ENCODE measurements at regions not wholly inside any gene's neighbourhood (a gene's known extent, or its start where the extent isn't known, plus 50 kb on each side); places are given as distances from the start of the nearest gene placed in this dataset.
"Not testable (repeated sequence)": the region's sequence is repeated elsewhere in the genome, so short reads cannot be mapped to it uniquely, and the experiment has no call there.

- no peak for DNase-seq (ENCODE audit: low read depth)
These were observed 739.6 kb upstream of the SLIT2 start for GRCh38 chr4:19512086-19512485.

GRCh38 chr4:19510993-19511392, 740.7 kb upstream of the SLIT2 start:
- no peak for DNase-seq (ENCODE audit: low read depth)

- no peak for DNase-seq (ENCODE audit: low read depth)
These were observed 743.3 kb upstream of the SLIT2 start for GRCh38 chr4:19508442-19508841.

DNA sequence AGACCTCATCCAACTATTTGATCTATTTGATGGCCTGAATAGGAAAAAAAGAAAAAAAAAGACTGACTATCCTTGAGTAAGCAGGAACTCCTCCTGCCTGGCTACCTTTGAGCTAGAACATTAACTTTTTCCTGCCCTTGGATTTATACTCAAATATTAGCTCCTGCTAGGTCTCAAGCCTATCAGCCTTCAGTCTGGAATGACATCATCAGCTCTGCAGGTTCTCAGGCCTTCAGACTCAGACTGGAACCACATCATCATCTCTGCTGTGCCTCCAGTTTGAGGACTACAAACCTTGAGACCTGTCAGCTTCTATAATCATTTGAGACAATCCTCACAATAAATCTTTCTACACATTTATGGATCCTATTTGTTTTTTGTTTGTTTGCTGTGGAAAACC, 754.0 kb upstream of the SLIT2 start:
- no peak for DNase-seq (ENCODE audit: low read depth)

DNA sequence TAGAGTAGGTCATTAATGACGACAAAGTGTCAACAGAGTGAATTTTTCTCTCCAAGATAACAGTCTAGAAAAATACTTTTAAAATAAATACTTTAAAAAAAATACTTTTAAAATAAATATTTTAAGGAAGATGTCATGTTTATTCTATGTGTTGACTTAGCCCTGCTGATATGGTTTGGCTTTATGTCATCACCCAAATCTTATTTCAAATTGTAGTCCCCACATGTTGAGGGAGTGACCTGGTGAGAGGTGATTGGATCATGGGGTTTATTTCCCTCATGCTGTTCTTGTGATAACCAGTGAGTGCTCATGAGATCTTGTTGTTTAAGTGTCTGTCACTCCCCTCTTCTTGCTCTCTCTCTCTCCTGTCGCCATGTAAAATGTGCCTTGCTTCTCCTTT, 754.9 kb upstream of the SLIT2 start:
- DNase-seq (ENCODE audit: low read depth), result no peak

- no peak for DNase-seq (ENCODE audit: low read depth)
These were observed 756.7 kb upstream of the SLIT2 start for GRCh38 chr4:19494961-19495360.

DNA sequence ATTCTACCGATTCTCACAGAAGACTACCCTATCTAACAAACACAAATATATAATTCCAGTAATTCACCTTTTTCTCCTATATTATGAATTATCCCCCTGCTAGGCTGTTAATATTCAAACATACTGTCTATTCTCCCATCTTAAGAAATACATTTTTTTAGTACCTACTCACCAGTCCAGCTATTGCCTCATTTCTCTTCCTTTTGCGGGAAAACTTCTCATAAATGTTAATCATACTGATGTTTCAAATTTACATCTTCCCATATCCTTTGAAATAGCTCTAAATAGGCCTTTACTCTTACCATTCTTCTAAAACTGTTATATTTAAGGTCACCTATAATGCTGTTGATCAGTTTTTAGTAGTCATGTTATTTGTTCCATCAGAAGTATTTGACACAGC, 759.1 kb upstream of the SLIT2 start:
- no peak for DNase-seq (ENCODE audit: low read depth)

DNA sequence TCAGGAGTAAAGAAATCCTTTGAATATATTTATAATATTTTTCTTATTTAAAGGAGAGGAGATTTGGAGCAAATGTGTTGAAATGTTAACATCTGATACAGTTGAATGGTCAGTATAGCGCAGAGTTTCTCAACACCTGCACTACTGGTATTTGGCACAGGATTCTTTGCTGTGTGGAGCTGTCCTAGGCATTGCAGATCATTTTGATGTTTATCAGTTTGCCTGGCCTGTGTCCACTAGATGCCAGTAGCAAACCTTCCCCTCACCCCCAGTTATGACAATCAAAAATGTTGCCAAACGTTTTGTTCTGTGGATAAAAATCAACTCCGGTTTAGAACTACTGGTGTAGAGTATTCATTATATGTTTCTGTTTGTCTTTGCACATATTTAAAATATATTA, 765.3 kb upstream of the SLIT2 start:
- DNase-seq (ENCODE audit: low read depth), result no peak

DNA sequence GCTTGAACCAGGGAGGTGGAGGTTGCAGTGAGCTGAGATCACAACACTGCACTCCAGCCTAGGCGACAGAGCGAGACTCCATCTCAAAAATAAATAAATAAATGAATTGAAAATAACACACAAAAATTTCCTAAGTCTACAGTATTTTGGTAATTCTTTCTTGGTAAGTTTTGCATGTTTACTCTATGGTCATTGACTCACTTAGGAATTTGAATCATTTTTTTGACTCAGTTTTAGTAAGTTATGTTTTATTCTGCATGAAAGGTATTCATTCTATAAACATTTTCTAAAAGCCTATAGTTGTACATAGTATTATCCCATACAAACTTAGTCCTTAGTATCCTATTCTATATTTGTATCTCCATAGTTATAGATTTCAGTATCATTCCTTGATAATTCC, 772.9 kb upstream of the SLIT2 start:
- DNase-seq (ENCODE audit: low read depth), result no peak

DNA sequence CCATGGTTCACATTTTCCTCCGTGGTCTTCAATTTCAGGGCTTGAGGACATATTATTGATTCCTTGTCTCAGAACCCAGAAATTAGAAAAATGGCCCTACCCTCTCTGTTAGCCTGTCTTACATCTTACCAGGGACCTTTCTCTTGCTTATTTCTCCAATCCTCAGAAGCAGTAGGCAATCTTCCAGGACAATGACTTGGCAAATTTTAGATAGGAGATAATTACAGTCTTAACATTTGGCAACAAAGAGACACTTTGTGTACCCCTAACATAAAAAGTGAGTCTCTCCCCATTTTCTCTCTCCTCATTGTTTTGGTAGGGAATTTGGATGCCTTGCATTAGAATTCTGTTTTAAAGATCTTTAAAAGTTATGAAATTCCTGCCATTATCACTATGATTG, 778.1 kb upstream of the SLIT2 start:
- no peak for DNase-seq (ENCODE audit: low read depth)

DNA sequence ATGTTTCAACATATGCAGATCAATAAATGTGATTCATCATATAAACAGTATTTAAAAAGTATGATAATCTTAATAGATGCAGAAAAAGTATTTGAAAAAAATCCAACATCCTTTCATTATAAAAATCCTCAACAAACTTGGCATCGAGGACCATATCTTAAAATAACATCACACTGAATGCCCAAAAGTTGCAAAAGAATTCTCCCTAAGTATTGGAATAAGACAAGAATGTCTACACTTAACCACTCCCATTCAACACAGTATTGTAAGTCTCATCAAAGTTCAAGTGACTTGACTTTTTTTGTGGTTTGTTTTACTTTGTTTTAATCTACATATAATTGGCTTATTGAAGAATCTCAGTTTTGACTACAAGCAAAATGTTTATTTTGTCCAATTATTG, 779.0 kb upstream of the SLIT2 start:
- DNase-seq (ENCODE audit: low read depth), result peak; percentile 24

GRCh38 chr4:19470001-19470400, 781.7 kb upstream of the SLIT2 start:
- DNase-seq (ENCODE audit: low read depth), result not testable (repeated sequence)

DNA sequence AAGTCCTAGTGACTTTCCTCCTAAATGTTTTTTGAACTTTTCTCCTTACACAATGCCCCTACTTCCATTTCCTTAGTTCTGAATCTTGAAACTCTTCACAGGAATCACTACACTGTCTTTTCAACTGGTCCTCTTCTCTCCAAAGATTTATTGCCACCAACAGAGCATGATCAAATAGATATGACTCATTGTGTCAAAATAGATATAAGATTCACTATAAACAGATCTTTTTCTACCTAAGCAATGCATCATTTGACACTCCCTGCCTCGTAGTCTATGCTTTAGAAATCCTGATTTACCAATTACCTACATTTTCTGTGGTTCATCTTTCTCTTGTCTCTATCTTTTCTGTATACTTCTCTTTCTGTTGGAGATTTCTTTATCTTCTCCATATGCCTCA, 789.6 kb upstream of the SLIT2 start:
- no peak for DNase-seq (ENCODE audit: low read depth)

- DNase-seq (ENCODE audit: low read depth), result no peak
These were observed 795.7 kb upstream of the SLIT2 start for GRCh38 chr4:19455850-19456602.

DNA sequence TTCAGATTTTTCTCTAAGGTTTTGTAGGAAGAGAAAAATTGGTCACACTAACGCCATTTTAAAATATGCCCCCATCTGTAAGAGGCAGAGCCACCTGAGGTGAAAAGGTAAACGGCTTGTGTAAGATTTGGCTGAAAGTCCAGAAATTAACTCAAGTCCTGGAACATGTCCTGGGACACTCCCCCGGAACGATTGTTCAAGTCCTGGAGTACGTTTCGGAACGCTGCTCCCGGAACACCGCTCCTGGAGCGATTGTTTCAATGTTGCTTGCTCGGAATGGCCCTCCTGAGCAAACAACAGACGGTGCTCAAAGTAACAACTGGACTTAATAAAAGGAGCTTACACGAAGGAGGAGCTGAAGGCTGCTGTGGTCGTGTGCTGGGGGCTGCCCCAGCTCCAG, 796.5 kb upstream of the SLIT2 start:
- DNase-seq (ENCODE audit: low read depth), result no peak

GRCh38 chr4:19438233-19438632, 813.5 kb upstream of the SLIT2 start:
- DNase-seq (ENCODE audit: low read depth), result no peak

- DNase-seq (ENCODE audit: low read depth), result no peak
These were observed 814.7 kb upstream of the SLIT2 start for GRCh38 chr4:19437008-19437407.

DNA sequence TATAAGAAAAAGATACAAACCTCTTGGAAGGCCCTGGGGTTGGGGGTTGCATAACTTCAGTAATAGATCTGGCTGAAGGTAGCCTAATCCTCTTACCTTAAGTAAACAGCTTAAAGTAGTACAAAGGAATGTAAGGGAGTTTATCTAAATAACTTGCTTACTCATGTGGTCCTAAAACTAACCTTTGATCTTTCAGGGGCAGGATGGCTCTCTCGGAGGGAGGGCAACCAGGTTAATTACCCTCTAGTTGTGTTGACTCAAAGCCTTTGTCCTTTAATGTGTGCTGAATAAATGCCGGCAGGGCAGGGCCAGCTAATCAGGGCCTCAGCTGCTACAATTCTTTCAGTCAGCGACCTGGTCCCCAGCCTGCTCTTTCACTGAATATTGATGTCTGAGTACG, 822.0 kb upstream of the SLIT2 start:
- DNase-seq (ENCODE audit: low read depth), result no peak

DNA sequence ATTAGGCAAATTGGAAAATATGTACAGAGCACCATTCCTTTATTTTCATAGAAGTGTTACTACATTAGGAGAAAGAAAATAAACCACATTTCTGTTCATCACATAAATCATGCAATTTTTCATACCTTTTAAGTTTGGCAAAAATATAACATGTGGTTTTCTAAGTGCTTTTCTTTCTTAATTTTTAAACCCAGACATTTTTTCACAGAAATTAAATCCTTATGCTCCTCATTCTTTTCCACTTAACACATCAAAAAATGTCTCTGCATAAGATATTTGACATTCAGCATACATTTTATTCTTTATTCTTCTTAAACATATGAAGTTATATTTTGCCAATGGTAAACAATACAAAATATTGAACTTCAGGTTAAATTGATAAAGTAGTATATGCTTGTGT, 826.6 kb upstream of the SLIT2 start:
- DNase-seq (ENCODE audit: low read depth), result no peak

DNA sequence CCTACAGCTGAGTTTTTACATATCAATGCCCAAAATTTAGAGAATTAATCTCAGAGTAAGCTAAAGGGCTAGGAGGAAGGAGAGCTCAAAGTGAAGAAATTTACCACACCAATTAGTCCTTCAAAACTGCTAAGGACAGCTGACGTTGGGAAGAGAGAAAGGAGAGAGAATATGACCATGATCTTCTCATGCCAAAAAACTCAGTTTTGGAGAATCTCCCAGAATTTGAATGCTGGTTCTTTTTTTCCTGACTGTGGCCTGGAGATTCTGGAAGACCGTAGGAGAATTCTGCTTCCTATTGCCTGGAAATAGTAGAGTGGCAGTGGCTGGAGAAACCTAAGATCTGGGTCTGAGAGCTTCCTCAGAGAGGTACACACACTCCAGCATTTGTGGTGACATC, 834.4 kb upstream of the SLIT2 start:
- DNase-seq (ENCODE audit: low read depth), result no peak

GRCh38 chr4:19416146-19416545, 835.6 kb upstream of the SLIT2 start:
- no peak for DNase-seq (ENCODE audit: low read depth)

DNA sequence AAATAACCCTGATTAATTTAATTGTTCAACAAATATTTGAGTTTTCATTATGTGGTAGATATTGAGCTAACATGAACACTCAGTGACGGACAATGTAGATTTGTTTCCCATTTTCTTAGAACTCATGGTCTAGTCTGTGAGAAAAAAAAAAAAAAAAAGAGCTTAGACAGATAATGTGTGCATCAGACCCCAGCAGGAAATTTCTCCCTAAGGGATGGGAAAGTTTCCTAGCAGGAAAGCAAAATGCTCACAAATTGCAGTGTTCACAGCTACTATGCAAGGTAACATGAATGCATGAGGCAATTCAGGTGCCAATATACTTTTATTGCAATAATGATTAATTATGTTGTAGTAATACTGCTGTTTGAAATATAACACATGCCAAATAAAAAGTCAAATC, 843.2 kb upstream of the SLIT2 start:
- DNase-seq (ENCODE audit: low read depth), result no peak

GRCh38 chr4:19406789-19407188, 844.9 kb upstream of the SLIT2 start:
- no peak for DNase-seq (ENCODE audit: low read depth)

GRCh38 chr4:19403786-19404370, 847.8 kb upstream of the SLIT2 start:
- no peak for DNase-seq (ENCODE audit: low read depth)

All from GM04503 (cell line).